ACC112 (cell line): ENCODE measurements at regions not wholly inside any gene's neighbourhood (a gene's known extent, or its start where the extent isn't known, plus 50 kb on each side); places are given as distances from the start of the nearest gene placed in this dataset.

Source experiments
- H2AFZ ChIP-seq: fragments of 200-600 bp; sonication (generic); one replicate; pipeline ENCODE4 v1.6.0; 2017; ENCODE audit warnings: antibody characterized with exemption, low read length; ENCODE audit not compliant: unreplicated experiment
- H3K27ac ChIP-seq: fragments of 200-600 bp; sonication (generic); 2 replicates; pipeline ENCODE4 v1.5.1; 2014; ENCODE audit warnings: low read depth, mild to moderate bottlenecking, antibody characterized with exemption, low read length, moderate library complexity
- H3K27me3 ChIP-seq: fragments of 200-600 bp; sonication (generic); 2 replicates; pipeline ENCODE4 v1.6.1; 2014; ENCODE audit warnings: mild to moderate bottlenecking, antibody characterized with exemption, low read length, moderate library complexity, mixed read lengths; ENCODE audit not compliant: insufficient read depth
- H3K36me3 ChIP-seq: fragments of 200-600 bp; sonication (generic); 2 replicates; pipeline ENCODE4 v1.6.1; 2016; ENCODE audit warnings: mild to moderate bottlenecking, antibody characterized with exemption, low read length, moderate library complexity, mixed read lengths; ENCODE audit not compliant: insufficient read depth
- H3K4me1 ChIP-seq: fragments of 200-600 bp; sonication (generic); one replicate; pipeline ENCODE4 v1.6.1; 2016; ENCODE audit warnings: low read length, mixed read lengths; ENCODE audit not compliant: insufficient read depth, unreplicated experiment, control insufficient read depth
- H3K4me3 ChIP-seq: fragments of 200-600 bp; sonication (generic); 2 replicates; pipeline ENCODE4 v1.5.1; 2014; ENCODE audit warnings: mild to moderate bottlenecking, low read depth, low read length
- H3K79me2 ChIP-seq: fragments of 200-600 bp; sonication (generic); one replicate; pipeline ENCODE4 v1.6.0; 2016; ENCODE audit warnings: low read length; ENCODE audit not compliant: control insufficient read depth, unreplicated experiment, insufficient read depth

DNA sequence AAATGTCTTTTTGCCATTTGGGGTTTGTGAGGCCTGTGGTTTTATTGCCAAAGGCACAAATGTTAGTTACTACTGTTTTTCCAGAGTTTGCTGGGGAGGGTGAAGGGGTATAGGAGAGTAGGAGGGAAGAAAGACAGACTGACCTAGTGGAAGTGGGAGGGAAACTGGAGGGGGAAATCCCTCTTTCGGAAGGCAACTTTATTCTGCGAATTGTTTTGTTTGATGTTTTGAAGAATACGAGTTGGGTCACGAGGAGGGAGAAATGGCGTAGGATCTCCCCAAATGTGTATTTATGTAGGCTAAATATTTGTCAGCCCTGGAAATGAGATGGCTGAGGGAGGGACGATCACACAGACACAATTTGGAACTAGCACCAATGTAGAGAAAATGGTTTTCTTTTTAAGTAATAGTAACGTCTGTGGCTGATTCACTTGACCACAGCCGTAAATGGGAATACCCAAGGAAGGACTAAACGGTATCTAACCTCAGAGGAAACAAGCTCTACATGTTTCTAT is 172.3 kb downstream of the ICOS start:
- H3K36me3 ChIP-seq = no peaks in the 10 kb centered on the region
- H3K27me3 ChIP-seq = peaks cover 63% of the 10 kb centered on the region
- H3K79me2 ChIP-seq = no peaks in the 10 kb centered on the region
- no peak overlapping the region for H2AFZ ChIP-seq
- no peaks in the 10 kb centered on the region for H3K4me1 ChIP-seq
- H3K27ac ChIP-seq = no peak overlapping the region
- H3K4me3 ChIP-seq = no peak overlapping the region

DNA sequence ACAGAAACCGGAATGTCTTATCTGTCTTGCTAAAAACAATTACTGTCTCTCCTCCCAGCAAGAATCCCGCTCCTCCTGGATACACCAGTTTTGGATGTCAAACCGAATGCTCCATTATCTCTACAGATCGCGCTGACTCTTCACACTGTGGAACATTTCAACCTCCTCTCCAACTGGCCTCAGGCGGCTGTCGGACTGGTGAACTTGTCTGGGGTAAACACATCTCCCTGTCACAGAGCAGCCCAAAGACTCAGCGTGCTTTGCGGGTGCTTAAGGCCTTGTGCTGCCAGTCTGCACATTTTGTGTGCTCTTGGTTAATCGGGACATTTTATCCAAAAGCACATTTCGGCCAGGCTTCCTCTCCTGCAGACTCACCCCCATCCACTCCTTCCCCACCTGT is 173.1 kb downstream of the ICOS start:
- Histone ChIP-seq H3K27ac (no peak overlapping the region), H3K27me3 (peaks cover 62% of the 10 kb centered on the region), H2AFZ (no peak overlapping the region), H3K36me3 (no peaks in the 10 kb centered on the region), H3K79me2 (no peaks in the 10 kb centered on the region), H3K4me3 (no peak overlapping the region), H3K4me1 (no peaks in the 10 kb centered on the region)

DNA sequence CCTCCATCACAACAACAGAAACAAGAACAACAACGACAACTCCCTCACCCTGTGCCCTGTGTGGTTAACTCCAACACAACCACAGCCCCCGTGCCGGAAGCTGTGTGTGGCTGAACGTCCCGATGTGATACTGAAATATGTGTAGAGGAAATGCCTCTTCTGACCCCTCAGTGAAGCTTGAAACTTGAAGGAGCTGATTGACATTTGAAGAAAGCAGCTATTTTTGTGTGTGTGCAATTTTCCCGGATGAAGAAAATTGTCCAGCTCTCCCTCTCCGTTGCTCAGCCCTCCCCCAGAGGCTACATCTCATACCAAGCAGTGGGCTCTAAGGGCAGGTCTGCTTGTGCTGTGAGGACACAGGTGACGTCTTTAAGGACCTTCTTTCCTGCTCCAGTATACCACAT is 173.8 kb downstream of the ICOS start:
- Histone ChIP-seq H2AFZ (no peak overlapping the region), H3K4me3 (no peak overlapping the region), H3K4me1 (no peaks in the 10 kb centered on the region), H3K79me2 (no peaks in the 10 kb centered on the region), H3K27me3 (peaks cover 60% of the 10 kb centered on the region), H3K27ac (no peak overlapping the region), H3K36me3 (no peaks in the 10 kb centered on the region)

DNA sequence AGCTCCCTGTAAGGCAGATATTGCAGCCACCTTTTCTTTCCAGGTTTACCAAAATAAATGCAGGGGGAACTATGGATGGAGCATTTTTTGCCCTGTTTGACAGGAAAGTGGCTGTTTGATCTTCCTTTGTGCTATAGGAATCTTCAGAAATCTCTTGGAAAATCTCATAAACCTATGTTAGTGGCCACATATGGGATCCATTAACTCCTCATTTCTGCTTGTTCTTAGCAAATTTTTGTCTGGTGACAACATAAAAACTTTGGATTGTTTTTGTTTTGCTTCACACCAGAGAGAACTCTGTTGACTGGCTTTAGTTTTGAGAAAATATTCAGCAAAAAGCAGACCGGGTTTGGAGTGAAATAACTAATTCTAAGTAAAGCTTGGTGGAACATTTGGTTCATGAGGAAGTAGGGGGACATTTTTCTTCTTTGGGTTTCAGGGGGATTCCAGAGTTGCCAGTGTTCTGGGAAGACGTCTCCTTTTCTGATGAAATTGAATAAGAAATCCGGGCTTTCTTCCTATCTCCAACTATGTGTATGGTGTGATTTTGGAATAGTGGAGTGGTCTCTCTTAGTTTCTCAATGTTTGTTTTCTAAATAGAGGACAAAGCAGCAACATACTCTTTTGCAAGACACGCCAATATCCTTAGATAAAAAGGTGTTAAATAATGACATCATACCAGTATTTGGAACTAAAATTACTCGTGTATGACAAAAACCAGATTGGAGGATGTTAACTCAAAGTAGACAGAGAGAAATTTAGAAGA is 174.4 kb downstream of the ICOS start:
- Histone ChIP-seq H3K4me3 (no peak overlapping the region), H3K27me3 (peaks cover 55% of the 10 kb centered on the region), H3K4me1 (no peaks in the 10 kb centered on the region), H2AFZ (no peak overlapping the region), H3K79me2 (no peaks in the 10 kb centered on the region), H3K36me3 (no peaks in the 10 kb centered on the region), H3K27ac (no peak overlapping the region)

DNA sequence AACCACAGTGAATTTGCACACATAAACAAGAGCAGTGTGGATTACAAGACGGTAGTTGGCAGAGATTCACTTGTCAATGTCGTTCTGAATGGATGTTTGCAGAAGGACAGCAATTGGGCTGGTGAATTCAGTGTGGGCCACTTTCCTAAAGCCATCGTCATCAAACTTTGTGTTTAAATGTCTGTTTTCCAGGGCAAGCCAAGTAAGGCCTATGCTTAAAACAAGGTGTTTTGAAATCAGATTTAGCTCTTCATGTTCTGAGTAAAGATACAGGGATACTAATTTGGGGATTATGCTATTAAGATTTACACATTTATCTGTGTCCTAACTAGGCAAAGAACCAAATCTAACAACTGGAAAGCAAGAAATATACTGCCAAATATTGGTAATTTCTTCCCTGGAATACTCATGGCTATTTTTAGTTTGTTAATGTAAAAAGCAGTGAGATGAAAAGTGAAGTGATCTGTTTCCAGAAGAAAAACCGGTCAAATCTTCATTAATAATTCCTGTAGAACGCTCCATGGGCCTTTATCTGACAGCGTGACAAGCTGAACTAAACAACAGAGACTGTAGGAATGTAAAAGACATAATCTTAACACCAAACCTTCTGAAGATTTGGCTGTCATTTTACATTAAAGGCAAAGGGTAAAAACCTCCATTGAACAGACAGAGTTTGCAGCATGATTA is 175.7 kb downstream of the ICOS start:
- Histone ChIP-seq H2AFZ (no peak overlapping the region), H3K4me1 (no peaks in the 10 kb centered on the region), H3K27ac (no peak overlapping the region), H3K27me3 (peaks cover 50% of the 10 kb centered on the region), H3K36me3 (no peaks in the 10 kb centered on the region), H3K79me2 (no peaks in the 10 kb centered on the region), H3K4me3 (no peak overlapping the region)

DNA sequence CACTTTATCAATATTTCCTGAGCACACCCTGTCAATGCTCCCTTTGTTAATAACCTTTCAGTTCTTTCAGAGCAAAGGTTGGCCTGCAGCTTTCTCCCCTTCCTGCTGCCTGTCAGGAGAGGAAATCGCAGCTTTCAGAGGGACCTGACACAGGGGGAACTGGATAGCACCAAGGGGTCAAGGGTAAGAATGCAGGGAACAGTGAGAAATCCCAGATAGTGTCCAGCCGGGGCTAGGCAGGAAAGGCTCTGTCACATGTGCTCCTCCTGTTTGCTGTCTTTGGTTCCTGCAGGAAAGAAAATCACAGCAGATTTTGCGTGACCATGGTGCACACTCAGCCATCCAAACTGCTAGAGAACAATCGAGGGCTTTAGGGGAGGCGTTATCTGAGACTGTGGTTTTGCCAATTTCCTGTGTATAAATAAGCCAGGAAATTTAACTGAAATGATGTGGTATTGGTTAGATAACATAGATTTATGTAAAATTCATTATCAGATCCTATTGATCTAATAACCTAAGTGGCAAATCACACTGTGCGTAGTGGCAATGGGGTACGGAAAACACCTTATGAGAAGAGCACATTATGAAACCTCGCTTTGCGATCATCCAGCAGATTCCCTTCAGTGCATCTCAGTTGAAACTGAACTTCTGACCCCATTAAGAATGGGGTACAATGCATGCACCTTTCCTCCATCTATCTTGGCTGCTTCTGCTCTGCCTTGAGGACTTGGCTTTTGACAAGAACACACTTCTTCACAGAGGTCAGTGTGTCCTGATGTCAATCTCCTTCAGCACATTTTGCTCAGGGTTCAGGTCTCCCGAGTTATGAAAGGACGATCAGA is 178.0 kb downstream of the ICOS start:
- H2AFZ ChIP-seq = no peak overlapping the region

DNA sequence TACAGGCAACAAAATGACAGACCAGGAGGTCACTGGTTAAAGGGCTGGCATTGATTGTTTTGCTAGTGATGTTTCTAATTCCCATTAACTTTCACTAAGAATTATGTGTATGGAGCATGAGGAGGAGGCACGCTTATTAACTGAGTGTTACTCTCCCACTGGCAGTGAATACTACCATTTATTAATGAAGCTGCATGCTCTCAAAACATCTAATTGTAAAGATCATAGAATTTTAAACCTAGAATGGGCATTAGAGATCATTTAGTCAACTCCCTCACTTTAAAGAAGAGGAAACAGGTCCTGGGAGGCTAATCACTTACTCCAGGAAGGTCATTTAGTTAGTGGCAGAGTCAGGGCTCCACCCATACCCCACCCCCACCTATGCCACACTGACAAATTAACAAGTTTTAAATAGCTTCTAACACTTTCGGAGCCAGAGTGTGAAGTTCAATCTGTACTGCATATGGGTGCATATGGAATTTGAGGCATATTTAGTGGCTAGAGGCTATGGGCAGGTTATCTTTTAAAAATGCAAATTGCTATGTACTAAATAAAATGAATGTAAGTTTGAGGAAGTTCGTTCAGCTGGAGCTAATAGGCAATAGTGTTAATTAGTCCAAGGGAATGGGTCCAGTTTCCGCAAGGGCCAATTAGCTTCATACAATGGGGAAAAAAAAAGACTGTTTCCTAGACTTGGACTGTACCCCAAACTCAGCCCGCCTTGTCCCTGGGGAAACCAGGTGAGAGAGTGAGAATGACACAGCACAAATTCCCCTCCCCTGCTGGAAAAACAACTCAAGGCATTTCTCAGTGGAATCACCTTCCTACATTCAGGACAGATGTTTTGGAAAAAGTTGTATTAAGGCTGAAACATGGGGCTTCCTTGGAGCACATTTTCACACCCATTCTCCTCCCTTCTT is 178.8 kb downstream of the ICOS start:
- no peak overlapping the region for H3K4me3 ChIP-seq
- H3K36me3 ChIP-seq = no peaks in the 10 kb centered on the region
- no peak overlapping the region for H3K27ac ChIP-seq
- H3K79me2 ChIP-seq = no peaks in the 10 kb centered on the region
- no peak overlapping the region for H2AFZ ChIP-seq
- H3K4me1 ChIP-seq = no peaks in the 10 kb centered on the region
- peaks cover 31% of the 10 kb centered on the region for H3K27me3 ChIP-seq

More for the DNA sequence above, 178.0 kb downstream of the ICOS start:
- H3K4me3 ChIP-seq = no peak overlapping the region
- no peaks in the 10 kb centered on the region for H3K36me3 ChIP-seq
- H3K27me3 ChIP-seq = peaks cover 38% of the 10 kb centered on the region
- H3K4me1 ChIP-seq = no peaks in the 10 kb centered on the region
- H3K27ac ChIP-seq = no peak overlapping the region
- no peaks in the 10 kb centered on the region for H3K79me2 ChIP-seq

DNA sequence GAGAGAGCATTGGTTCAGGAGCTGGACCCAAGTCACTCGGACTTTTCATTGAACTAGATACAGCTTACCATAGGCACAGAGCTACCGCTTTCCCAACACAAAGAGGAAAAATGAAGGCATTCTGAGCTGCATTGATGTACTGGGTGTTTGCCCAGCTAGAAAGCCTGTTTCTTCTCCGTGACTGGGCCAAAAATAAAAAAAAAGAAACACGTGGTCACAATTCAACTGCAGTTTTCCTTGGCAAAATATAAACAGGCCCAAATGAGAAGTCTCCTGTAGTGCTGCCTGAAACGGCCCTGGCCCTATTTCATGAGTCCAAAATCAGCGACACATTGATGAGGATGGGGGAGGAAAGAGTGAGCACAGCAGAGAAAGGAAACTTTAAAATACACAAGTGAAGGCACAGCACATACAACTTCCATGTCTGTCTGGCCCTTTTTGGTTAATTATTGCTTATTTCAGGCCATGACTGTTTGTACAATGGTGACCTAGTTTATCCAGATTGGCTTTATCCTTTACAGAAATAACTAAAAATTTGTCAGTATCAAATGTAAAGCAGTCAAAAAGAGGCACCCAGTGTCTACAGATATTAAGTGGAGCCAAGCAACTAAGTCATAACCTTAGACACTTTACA is 179.7 kb downstream of the ICOS start:
- Histone ChIP-seq H2AFZ (no peak overlapping the region), H3K4me3 (no peak overlapping the region), H3K27ac (no peak overlapping the region), H3K4me1 (no peaks in the 10 kb centered on the region), H3K79me2 (no peaks in the 10 kb centered on the region), H3K36me3 (no peaks in the 10 kb centered on the region), H3K27me3 (peaks cover 31% of the 10 kb centered on the region)

DNA sequence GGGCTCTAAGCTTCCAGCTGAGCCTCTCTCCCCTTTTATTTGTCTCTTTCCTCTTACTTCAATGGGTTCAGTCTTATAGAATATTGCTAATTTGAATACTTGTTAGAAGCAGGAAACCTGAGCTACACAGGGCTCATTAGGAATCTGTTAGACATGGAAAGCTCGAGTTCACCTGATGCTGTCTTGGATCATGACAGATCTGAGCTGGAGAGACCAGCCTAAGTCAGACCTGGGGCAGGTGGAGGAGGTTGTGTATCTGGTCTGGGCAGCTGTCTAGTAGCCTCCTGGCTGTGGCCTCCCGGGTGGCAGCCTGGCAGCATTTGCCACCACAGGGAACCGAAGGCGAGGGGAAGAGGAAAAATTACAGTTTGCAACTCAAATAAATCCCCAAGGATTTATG is 185.9 kb downstream of the ICOS start:
- Histone ChIP-seq H3K36me3 (no peaks in the 10 kb centered on the region), H3K4me3 (no peak overlapping the region), H2AFZ (no peak overlapping the region), H3K4me1 (no peaks in the 10 kb centered on the region), H3K79me2 (no peaks in the 10 kb centered on the region), H3K27me3 (peaks cover 63% of the 10 kb centered on the region), H3K27ac (no peak overlapping the region)
